ENCODE measurements at regions not wholly inside any gene's neighbourhood (a gene's known extent, or its start where the extent isn't known, plus 50 kb on each side); places are given as distances from the start of the nearest gene placed in this dataset.

DNA sequence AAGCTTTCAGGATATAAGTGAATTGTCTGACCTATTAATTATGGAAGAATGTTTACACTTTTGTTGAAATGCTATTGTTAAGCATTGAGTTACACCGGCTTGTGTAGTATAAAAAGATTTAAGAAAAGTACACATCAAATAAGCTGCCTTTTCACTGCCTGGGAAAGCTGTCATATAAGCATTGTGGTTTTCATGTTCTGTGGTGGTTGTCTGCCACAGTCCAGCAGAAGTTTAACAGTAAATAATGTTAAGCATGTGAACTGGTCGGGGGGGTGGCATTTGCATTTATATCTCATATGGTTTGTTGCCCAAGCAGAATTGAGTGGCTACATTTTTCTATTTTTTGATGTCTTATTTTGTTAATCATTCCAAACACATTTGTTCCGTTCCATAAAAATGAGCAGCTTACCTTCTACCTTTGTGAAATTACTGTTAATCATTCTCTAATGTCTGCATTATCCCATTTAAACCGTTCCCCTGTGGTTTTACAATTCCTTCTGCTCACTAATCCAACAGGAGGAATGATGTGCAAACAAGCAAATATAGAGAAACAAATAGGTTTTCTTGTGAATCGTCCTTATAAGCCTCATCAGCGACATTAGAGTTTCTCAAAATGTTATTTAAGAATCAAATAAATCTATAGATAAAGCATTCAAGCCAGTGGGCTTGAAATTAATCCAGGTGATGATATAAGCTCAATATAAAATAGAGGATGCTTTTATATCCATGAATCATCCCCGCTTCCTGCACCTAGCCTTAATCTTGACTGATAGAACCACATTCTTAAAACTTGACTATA is 160.8 kb upstream of the SAMSN1 start:
- TF ChIP-seq ZNF274 (IDR thresholded peaks at IDR 0.05; ENCODE audit: insufficient read depth, insufficient read length) = no peak
- TF ChIP-seq, protein P1, sequence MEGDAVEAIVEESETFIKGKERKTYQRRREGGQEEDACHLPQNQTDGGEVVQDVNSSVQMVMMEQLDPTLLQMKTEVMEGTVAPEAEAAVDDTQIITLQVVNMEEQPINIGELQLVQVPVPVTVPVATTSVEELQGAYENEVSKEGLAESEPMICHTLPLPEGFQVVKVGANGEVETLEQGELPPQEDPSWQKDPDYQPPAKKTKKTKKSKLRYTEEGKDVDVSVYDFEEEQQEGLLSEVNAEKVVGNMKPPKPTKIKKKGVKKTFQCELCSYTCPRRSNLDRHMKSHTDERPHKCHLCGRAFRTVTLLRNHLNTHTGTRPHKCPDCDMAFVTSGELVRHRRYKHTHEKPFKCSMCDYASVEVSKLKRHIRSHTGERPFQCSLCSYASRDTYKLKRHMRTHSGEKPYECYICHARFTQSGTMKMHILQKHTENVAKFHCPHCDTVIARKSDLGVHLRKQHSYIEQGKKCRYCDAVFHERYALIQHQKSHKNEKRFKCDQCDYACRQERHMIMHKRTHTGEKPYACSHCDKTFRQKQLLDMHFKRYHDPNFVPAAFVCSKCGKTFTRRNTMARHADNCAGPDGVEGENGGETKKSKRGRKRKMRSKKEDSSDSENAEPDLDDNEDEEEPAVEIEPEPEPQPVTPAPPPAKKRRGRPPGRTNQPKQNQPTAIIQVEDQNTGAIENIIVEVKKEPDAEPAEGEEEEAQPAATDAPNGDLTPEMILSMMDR (IDR thresholded peaks at IDR 0.05 in 2 of 3, conservative IDR thresholded peaks at IDR 0.05 in 1 of 3; ENCODE audit: control insufficient read depth in 2 of 3, extremely low read depth in 1 of 3, insufficient read depth in 1 of 3, low read depth in 3 of 3, low read length in 3 of 3) = no peak
- no peak for TF ChIP-seq CBX5 (IDR thresholded peaks at IDR 0.05; ENCODE audit: low read depth)
- TF ChIP-seq, protein P2, sequence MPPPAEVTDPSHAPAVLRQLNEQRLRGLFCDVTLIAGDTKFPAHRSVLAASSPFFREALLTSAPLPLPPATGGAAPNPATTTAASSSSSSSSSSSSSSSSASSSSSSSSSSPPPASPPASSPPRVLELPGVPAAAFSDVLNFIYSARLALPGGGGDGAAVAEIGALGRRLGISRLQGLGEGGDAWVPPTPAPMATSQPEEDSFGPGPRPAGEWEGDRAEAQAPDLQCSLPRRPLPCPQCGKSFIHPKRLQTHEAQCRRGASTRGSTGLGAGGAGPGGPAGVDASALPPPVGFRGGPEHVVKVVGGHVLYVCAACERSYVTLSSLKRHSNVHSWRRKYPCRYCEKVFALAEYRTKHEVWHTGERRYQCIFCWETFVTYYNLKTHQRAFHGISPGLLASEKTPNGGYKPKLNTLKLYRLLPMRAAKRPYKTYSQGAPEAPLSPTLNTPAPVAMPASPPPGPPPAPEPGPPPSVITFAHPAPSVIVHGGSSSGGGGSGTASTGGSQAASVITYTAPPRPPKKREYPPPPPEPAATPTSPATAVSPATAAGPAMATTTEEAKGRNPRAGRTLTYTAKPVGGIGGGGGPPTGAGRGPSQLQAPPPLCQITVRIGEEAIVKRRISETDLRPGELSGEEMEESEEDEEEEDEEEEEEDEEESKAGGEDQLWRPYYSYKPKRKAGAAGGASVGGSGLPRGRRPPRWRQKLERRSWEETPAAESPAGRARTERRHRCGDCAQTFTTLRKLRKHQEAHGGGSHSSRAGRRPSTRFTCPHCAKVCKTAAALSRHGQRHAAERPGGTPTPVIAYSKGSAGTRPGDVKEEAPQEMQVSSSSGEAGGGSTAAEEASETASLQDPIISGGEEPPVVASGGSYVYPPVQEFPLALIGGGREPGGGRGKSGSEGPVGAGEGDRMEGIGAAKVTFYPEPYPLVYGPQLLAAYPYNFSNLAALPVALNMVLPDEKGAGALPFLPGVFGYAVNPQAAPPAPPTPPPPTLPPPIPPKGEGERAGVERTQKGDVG (CRISPR knock-in tag; IDR thresholded peaks at IDR 0.05) = no peak
- no peak for TF ChIP-seq HDAC6 (IDR thresholded peaks at IDR 0.05; ENCODE audit: unreplicated experiment)
- no peak for TF ChIP-seq CREB1 (IDR thresholded peaks at IDR 0.05; ENCODE audit: low read depth)
- no peak for TF ChIP-seq POLR2AphosphoS2 (IDR thresholded peaks at IDR 0.05; ENCODE audit: low read depth, low read length)
- TF ChIP-seq ESRRA (IDR thresholded peaks at IDR 0.05; ENCODE audit: low read length) = no peak
